WTC11 (cell line): ENCODE measurements at regions not wholly inside any gene's neighbourhood (a gene's known extent, or its start where the extent isn't known, plus 50 kb on each side); places are given as distances from the start of the nearest gene placed in this dataset.

Experiments used
- ATAC-seq: fragments of 200-7000 bp; cut with Tn5 transposase; 2 replicates; pipeline ENCODE4 v1.10.0; 2021; ENCODE audit warnings: mild to moderate bottlenecking, moderate library complexity
- CTCF ChIA-PET: fragments of 300-600 bp; sonication (Branson Sonifier 250); formaldehyde crosslinking; loops from one replicate; lab custom pipeline; 2021; ENCODE audit warnings: antibody characterized with exemption; lab: Charles Lee
- POLR2A ChIA-PET: fragments of 350-600 bp; sonication (Branson Sonifier 250); formaldehyde crosslinking; loops from one replicate; lab custom pipeline; 2021; ENCODE audit warnings: antibody characterized with exemption; lab: Charles Lee
- DNase-seq: peaks from one replicate; pipeline ENCODE4 v3.0.0; 2021; ENCODE audit warnings: low spot score
- H3K27ac Mint-ChIP-seq: 2 replicates; pipeline ENCODE4 v1.8.0; 2021; ENCODE audit warnings: mixed read lengths
- H3K27me3 Mint-ChIP-seq: 2 replicates; pipeline ENCODE4 v1.8.0; 2021; ENCODE audit warnings: low read depth, mild to moderate bottlenecking, moderate library complexity, mixed read lengths
- H3K36me3 Mint-ChIP-seq: 2 replicates; pipeline ENCODE4 v1.8.0; 2021; ENCODE audit warnings: mixed read lengths
- H3K4me1 Mint-ChIP-seq: 2 replicates; pipeline ENCODE4 v1.8.0; 2022; ENCODE audit warnings: mixed read lengths
- H3K4me3 Mint-ChIP-seq: 2 replicates; pipeline ENCODE4 v1.8.0; 2021; ENCODE audit warnings: mild to moderate bottlenecking, moderate library complexity, mixed read lengths
- H3K9me3 Mint-ChIP-seq: 2 replicates; pipeline ENCODE4 v1.8.0; 2021; ENCODE audit warnings: mixed read lengths
- AFF4 ChIP-seq: sonication (generic); formaldehyde crosslinking; IDR thresholded peaks from 2 replicates; pipeline ENCODE4 v1.8.1; 2023; ENCODE audit warnings: mild to moderate bottlenecking, missing genetic modification reagents, borderline replicate concordance
- ARID4B ChIP-seq: sonication (generic); formaldehyde crosslinking; IDR thresholded peaks from 2 replicates; pipeline ENCODE4 v1.8.0; 2023; ENCODE audit warnings: missing genetic modification reagents, mild to moderate bottlenecking, borderline replicate concordance
- E2F1 ChIP-seq: sonication (generic); formaldehyde crosslinking; IDR thresholded peaks from 2 replicates; pipeline ENCODE4 v1.8.0; 2022; ENCODE audit warnings: mild to moderate bottlenecking, missing genetic modification reagents
- ESRRA ChIP-seq: sonication (generic); formaldehyde crosslinking; IDR thresholded peaks from 2 replicates; pipeline ENCODE4 v1.8.1; 2022; ENCODE audit warnings: mild to moderate bottlenecking, missing genetic modification reagents, borderline replicate concordance
- ETV6 ChIP-seq: sonication (generic); formaldehyde crosslinking; IDR thresholded peaks from 2 replicates; pipeline ENCODE4 v1.8.1; 2022; ENCODE audit warnings: mild to moderate bottlenecking, missing genetic modification reagents
- FOXJ3 ChIP-seq: sonication (generic); formaldehyde crosslinking; IDR thresholded peaks from 2 replicates; pipeline ENCODE4 v1.9.0; 2021; ENCODE audit warnings: missing genetic modification reagents, mild to moderate bottlenecking, borderline replicate concordance
- FOXP1 ChIP-seq: sonication (generic); formaldehyde crosslinking; IDR thresholded peaks from 2 replicates; pipeline ENCODE4 v1.8.0; 2022; ENCODE audit warnings: missing genetic modification reagents, mild to moderate bottlenecking, moderate library complexity, borderline replicate concordance
- GABPB1 ChIP-seq: sonication (generic); formaldehyde crosslinking; IDR thresholded peaks from 2 replicates; pipeline ENCODE4 v1.8.1; 2023; ENCODE audit warnings: mild to moderate bottlenecking, missing genetic modification reagents
- GTF2I ChIP-seq: fragments of 250-450 bp; sonication (Bioruptor Pico); conservative IDR thresholded peaks from 2 replicates; pipeline ENCODE4 v1.4.0; 2021; ENCODE audit warnings: mild to moderate bottlenecking
- IRF2 ChIP-seq: sonication (generic); formaldehyde crosslinking; IDR thresholded peaks from 2 replicates; pipeline ENCODE4 v1.8.0; 2022; ENCODE audit warnings: low read depth, missing genetic modification reagents, borderline replicate concordance
- JAZF1 ChIP-seq: fragments of 250-450 bp; sonication (Bioruptor Pico); IDR thresholded peaks from 2 replicates; pipeline ENCODE4 v1.9.0; 2021; ENCODE audit warnings: moderate library complexity, mild to moderate bottlenecking, inconsistent platforms
- JUN ChIP-seq: sonication (generic); formaldehyde crosslinking; IDR thresholded peaks from 2 replicates; pipeline ENCODE4 v1.8.0; 2023; ENCODE audit warnings: mild to moderate bottlenecking, missing genetic modification reagents
- NFATC4 ChIP-seq: fragments of 250-450 bp; sonication (Bioruptor Pico); IDR thresholded peaks from 2 replicates; pipeline ENCODE4 v1.9.0; 2021; ENCODE audit warnings: mild to moderate bottlenecking
- NR1H2 ChIP-seq: sonication (generic); formaldehyde crosslinking; IDR thresholded peaks from 2 replicates; pipeline ENCODE4 v1.9.0; 2021; ENCODE audit warnings: mild to moderate bottlenecking, moderate library complexity, missing genetic modification reagents
- NR2C2 ChIP-seq: sonication (generic); formaldehyde crosslinking; IDR thresholded peaks from 2 replicates; pipeline ENCODE4 v1.8.0; 2022; ENCODE audit warnings: mild to moderate bottlenecking, missing genetic modification reagents
- TCF7 ChIP-seq: sonication (generic); formaldehyde crosslinking; IDR thresholded peaks from 2 replicates; pipeline ENCODE4 v1.8.0; 2022; ENCODE audit warnings: mild to moderate bottlenecking, low read depth, missing genetic modification reagents, moderate library complexity
- ZNF232 ChIP-seq: sonication (generic); formaldehyde crosslinking; IDR thresholded peaks from 2 replicates; pipeline ENCODE4 v1.8.0; 2022; ENCODE audit warnings: mild to moderate bottlenecking, missing genetic modification reagents
- ZNF263 ChIP-seq: sonication (generic); formaldehyde crosslinking; IDR thresholded peaks from 2 replicates; pipeline ENCODE4 v1.8.1; 2022; ENCODE audit warnings: low read depth, mild to moderate bottlenecking, moderate library complexity, missing genetic modification reagents
- TF ChIP-seq, protein P1 (sequence below): sonication (generic); formaldehyde crosslinking; IDR thresholded peaks from 2 replicates; pipeline ENCODE4 v1.8.1; 2023; ENCODE audit warnings: mild to moderate bottlenecking, missing genetic modification reagents
- TF ChIP-seq, protein P2 (sequence below): sonication (generic); formaldehyde crosslinking; IDR thresholded peaks from 2 replicates; pipeline ENCODE4 v1.8.1; 2022; ENCODE audit warnings: missing genetic modification reagents, borderline replicate concordance
- TF ChIP-seq, protein P3 (sequence below): sonication (generic); formaldehyde crosslinking; IDR thresholded peaks from 2 replicates; pipeline ENCODE4 v1.8.1; 2022; ENCODE audit warnings: mild to moderate bottlenecking, moderate library complexity, missing genetic modification reagents
- TF ChIP-seq, protein P4 (sequence below): sonication (generic); formaldehyde crosslinking; IDR thresholded peaks from 2 replicates; pipeline ENCODE4 v1.8.1; 2023; ENCODE audit warnings: mild to moderate bottlenecking, missing genetic modification reagents, moderate library complexity

DNA sequence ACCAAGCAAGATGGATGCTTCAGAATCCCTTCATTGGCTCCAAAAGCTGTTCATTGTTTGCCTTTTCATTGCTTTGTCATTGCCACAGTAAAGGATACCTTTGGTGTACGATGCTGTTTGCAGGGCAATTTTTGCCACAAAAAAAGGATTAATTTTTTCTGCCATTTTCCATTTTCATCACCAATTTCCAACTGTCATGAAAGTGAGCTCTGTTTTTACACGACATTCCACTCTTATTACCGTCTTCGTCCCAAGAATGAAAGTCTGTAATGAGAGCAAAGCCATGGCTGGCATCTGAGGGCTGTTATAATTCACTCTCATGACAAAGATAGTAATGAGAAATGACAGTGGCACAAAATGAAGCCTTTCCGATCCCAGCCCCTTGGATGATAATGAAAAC, 272.7 kb upstream of the DCN start:
- ATAC-seq, result no peak
- H3K27ac Mint-ChIP-seq, result no peak overlapping the region
- no peak for TF ChIP-seq ZNF263
- TF ChIP-seq NR2C2 (CRISPR knock-in tag), result no peak
- TF ChIP-seq, protein P1, sequence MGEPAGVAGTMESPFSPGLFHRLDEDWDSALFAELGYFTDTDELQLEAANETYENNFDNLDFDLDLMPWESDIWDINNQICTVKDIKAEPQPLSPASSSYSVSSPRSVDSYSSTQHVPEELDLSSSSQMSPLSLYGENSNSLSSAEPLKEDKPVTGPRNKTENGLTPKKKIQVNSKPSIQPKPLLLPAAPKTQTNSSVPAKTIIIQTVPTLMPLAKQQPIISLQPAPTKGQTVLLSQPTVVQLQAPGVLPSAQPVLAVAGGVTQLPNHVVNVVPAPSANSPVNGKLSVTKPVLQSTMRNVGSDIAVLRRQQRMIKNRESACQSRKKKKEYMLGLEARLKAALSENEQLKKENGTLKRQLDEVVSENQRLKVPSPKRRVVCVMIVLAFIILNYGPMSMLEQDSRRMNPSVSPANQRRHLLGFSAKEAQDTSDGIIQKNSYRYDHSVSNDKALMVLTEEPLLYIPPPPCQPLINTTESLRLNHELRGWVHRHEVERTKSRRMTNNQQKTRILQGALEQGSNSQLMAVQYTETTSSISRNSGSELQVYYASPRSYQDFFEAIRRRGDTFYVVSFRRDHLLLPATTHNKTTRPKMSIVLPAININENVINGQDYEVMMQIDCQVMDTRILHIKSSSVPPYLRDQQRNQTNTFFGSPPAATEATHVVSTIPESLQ (CRISPR knock-in tag), result no peak
- no peak for TF ChIP-seq GTF2I (CRISPR knock-in tag)
- no peak for TF ChIP-seq E2F1 (CRISPR knock-in tag)
- TF ChIP-seq TCF7 (CRISPR knock-in tag), result no peak
- TF ChIP-seq, protein P2, sequence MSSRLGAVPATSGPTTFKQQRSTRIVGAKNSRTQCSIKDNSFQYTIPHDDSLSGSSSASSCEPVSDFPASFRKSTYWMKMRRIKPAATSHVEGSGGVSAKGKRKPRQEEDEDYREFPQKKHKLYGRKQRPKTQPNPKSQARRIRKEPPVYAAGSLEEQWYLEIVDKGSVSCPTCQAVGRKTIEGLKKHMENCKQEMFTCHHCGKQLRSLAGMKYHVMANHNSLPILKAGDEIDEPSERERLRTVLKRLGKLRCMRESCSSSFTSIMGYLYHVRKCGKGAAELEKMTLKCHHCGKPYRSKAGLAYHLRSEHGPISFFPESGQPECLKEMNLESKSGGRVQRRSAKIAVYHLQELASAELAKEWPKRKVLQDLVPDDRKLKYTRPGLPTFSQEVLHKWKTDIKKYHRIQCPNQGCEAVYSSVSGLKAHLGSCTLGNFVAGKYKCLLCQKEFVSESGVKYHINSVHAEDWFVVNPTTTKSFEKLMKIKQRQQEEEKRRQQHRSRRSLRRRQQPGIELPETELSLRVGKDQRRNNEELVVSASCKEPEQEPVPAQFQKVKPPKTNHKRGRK, result no peak
- no peak for TF ChIP-seq IRF2 (CRISPR knock-in tag)
- no peak for TF ChIP-seq ZNF232 (CRISPR knock-in tag)
- no peak for TF ChIP-seq AFF4 (CRISPR knock-in tag)
- TF ChIP-seq, all 79 proteins: peak for 0
- no peaks in the 10 kb centered on the region for H3K36me3 Mint-ChIP-seq
- CTCF ChIA-PET, result no interaction called here
- H3K4me3 Mint-ChIP-seq, result no peak overlapping the region
- POLR2A ChIA-PET, result no interaction called here
- no peaks in the 10 kb centered on the region for H3K4me1 Mint-ChIP-seq
- H3K27me3 Mint-ChIP-seq, result no peaks in the 10 kb centered on the region
- H3K9me3 Mint-ChIP-seq, result peaks cover 11% of the 10 kb centered on the region
- DNase-seq, result no peak

GRCh38 chr12:91454179-91454578, 271.6 kb upstream of the DCN start:
- H3K27me3 Mint-ChIP-seq, result no peaks in the 10 kb centered on the region
- TF ChIP-seq ETV6 (CRISPR knock-in tag) (no peak), ZNF263 (no peak), JUN (CRISPR knock-in tag) (no peak), GABPB1 (CRISPR knock-in tag) (no peak), NR1H2 (no peak), ESRRA (no peak), ARID4B (CRISPR knock-in tag) (no peak), FOXJ3 (CRISPR knock-in tag) (no peak), JAZF1 (CRISPR knock-in tag) (no peak), NFATC4 (no peak), FOXP1 (no peak)
- TF ChIP-seq, protein P3, sequence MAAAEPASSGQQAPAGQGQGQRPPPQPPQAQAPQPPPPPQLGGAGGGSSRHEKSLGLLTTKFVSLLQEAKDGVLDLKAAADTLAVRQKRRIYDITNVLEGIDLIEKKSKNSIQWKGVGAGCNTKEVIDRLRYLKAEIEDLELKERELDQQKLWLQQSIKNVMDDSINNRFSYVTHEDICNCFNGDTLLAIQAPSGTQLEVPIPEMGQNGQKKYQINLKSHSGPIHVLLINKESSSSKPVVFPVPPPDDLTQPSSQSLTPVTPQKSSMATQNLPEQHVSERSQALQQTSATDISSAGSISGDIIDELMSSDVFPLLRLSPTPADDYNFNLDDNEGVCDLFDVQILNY (CRISPR knock-in tag), result no peak
- TF ChIP-seq, protein P4, sequence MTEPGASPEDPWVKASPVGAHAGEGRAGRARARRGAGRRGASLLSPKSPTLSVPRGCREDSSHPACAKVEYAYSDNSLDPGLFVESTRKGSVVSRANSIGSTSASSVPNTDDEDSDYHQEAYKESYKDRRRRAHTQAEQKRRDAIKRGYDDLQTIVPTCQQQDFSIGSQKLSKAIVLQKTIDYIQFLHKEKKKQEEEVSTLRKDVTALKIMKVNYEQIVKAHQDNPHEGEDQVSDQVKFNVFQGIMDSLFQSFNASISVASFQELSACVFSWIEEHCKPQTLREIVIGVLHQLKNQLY (CRISPR knock-in tag), result no peak

More at GRCh38 chr12:91454179-91454578, 271.6 kb upstream of the DCN start:
- ATAC-seq (no peak), DNase-seq (no peak)
- peaks cover 11% of the 10 kb centered on the region for H3K9me3 Mint-ChIP-seq
- no peak overlapping the region for H3K27ac Mint-ChIP-seq
- no peaks in the 10 kb centered on the region for H3K36me3 Mint-ChIP-seq
- no peak overlapping the region for H3K4me3 Mint-ChIP-seq
- ChIA-PET CTCF (no interaction called here), POLR2A (no interaction called here)
- no peaks in the 10 kb centered on the region for H3K4me1 Mint-ChIP-seq
